A549 (cell line): ENCODE measurements at regions not wholly inside any gene's neighbourhood (a gene's known extent, or its start where the extent isn't known, plus 50 kb on each side); places are given as distances from the start of the nearest gene placed in this dataset.

Experiments
- ATAC-seq, 2 experiments: fragments of 200-7000 bp in 1 of 2; fragments of >200 bp in 1 of 2; cut with Nextera tagmentation in 1 of 2; cut with Tn5 transposase in 1 of 2; 3 replicates each; pipeline versions ENCODE4 v1.8.0 to v1.9.1; 2018 to 2020; ENCODE audit warnings: mild to moderate bottlenecking in 1 of 2, moderate library complexity in 1 of 2
- CTCF ChIA-PET: fragments of 300-600 bp; sonication (Branson Sonifier 250); formaldehyde crosslinking; extraction: SDS; loops from one replicate; lab custom pipeline; 2021; ENCODE audit warnings: antibody characterized with exemption, inconsistent platforms; lab: Yijun Ruan, JAX
- POLR2A ChIA-PET: fragments of 350-600 bp; formaldehyde crosslinking; extraction: SDS; loops from one replicate; lab custom pipeline; 2021; ENCODE audit warnings: antibody characterized with exemption, inconsistent platforms; lab: Yijun Ruan, JAX
- DNase-seq, 2 experiments: peaks; one replicate each; pipeline versions ENCODE4 v3.0.0 to v3.0.0-alpha.2; 2011 to 2016; ENCODE audit warnings: low read depth in 1 of 2, low spot score in 1 of 2
- FAIRE-seq: peaks from 2 replicates; lab custom pipeline; 2011; peaks lifted over from hg19 to GRCh38; lab: Jason Lieb, UNC
- H3K27ac ChIP-seq, 2 experiments: fragments of >200 bp; sonication (Bioruptor Twin); formaldehyde crosslinking; 3 replicates each; pipeline ENCODE4 v1.5.1; 2016 to 2017
- H3K4me1 ChIP-seq: fragments of >200 bp; sonication (Bioruptor Twin); formaldehyde crosslinking; 3 replicates; pipeline ENCODE4 v1.6.1; 2016
- H3K4me2 ChIP-seq: fragments of >200 bp; sonication (Bioruptor Twin); formaldehyde crosslinking; 3 replicates; pipeline ENCODE4 v1.6.1; 2016
- H3K4me3 ChIP-seq: fragments of >200 bp; sonication (Bioruptor Twin); formaldehyde crosslinking; 3 replicates; pipeline ENCODE4 v1.5.1; 2016
- H3K9me3 ChIP-seq: fragments of >200 bp; sonication (Bioruptor Twin); formaldehyde crosslinking; 3 replicates; pipeline ENCODE4 v1.6.1; 2016
- CBX2 ChIP-seq: fragments of 200-600 bp; sonication (generic); IDR thresholded peaks from 2 replicates; pipeline ENCODE4 v1.6.1; 2016; ENCODE audit warnings: low read depth, mild to moderate bottlenecking, borderline replicate concordance
- CBX8 ChIP-seq: fragments of 200-600 bp; sonication (generic); IDR thresholded peaks from 2 replicates; pipeline ENCODE4 v1.6.1; 2016
- CHD2 ChIP-seq: fragments of 150-350 bp; IDR thresholded peaks from 2 replicates; pipeline ENCODE4 v1.6.1; 2014; ENCODE audit warnings: low read length; ENCODE audit not compliant: partially characterized antibody
- CTCF ChIP-seq: fragments of >200 bp; sonication (Bioruptor Twin); formaldehyde crosslinking; IDR thresholded peaks from 3 replicates; pipeline ENCODE4 v1.5.1; 2016
- E2F6 ChIP-seq: IDR thresholded peaks from 2 replicates; pipeline ENCODE4 v1.6.1; 2012; ENCODE audit warnings: low read depth, borderline replicate concordance
- EHMT2 ChIP-seq: fragments of 200-600 bp; sonication (generic); IDR thresholded peaks from 2 replicates; pipeline ENCODE4 v1.6.1; 2016; ENCODE audit warnings: antibody characterized with exemption, low read depth, mild to moderate bottlenecking, moderate library complexity
- ESRRA ChIP-seq: fragments of 150-350 bp; IDR thresholded peaks from 2 replicates; pipeline ENCODE4 v1.6.1; 2014; ENCODE audit warnings: mild to moderate bottlenecking, low read length, borderline replicate concordance
- FOSB ChIP-seq: fragments of 250-450 bp; sonication (Bioruptor Pico); IDR thresholded peaks from 2 replicates; pipeline ENCODE4 v1.5.0; 2020; ENCODE audit warnings: mild to moderate bottlenecking, moderate library complexity
- FOSL2 ChIP-seq, 2 experiments: fragments of 450-650 bp in 1 of 2; fragments of >200 bp in 1 of 2; sonication (Bioruptor Twin) in 1 of 2; formaldehyde crosslinking; IDR thresholded peaks; 2 replicates each; pipeline versions ENCODE4 v1.5.0 to v1.6.1; 2016 to 2020; ENCODE audit warnings: mild to moderate bottlenecking in 1 of 2, moderate library complexity in 1 of 2
- HOXA7 ChIP-seq: fragments of 250-450 bp; sonication (Bioruptor Pico); IDR thresholded peaks from 2 replicates; pipeline ENCODE4 v1.5.0; 2020; ENCODE audit warnings: mild to moderate bottlenecking, moderate library complexity
- HOXB13 ChIP-seq: fragments of 250-450 bp; sonication (Bioruptor Pico); IDR thresholded peaks from 2 replicates; pipeline ENCODE4 v1.5.0; 2020; ENCODE audit warnings: low read depth, mild to moderate bottlenecking, moderate library complexity
- HOXB5 ChIP-seq: fragments of 250-450 bp; sonication (Bioruptor Pico); IDR thresholded peaks from 2 replicates; pipeline ENCODE4 v1.5.0; 2020; ENCODE audit warnings: mild to moderate bottlenecking, moderate library complexity
- PBX3 ChIP-seq: IDR thresholded peaks from 2 replicates; pipeline ENCODE4 v1.6.1; 2012
- PHF8 ChIP-seq: fragments of 200-600 bp; sonication (generic); IDR thresholded peaks from 2 replicates; pipeline ENCODE4 v1.6.1; 2016; ENCODE audit warnings: low read depth, mild to moderate bottlenecking, antibody characterized with exemption, moderate library complexity, borderline replicate concordance
- POLR2AphosphoS2 ChIP-seq: conservative IDR thresholded peaks from 2 replicates; pipeline ENCODE4 v1.6.1; 2012; ENCODE audit warnings: low read length, improper control_type of control experiment, inconsistent platforms
- RFX5 ChIP-seq: fragments of 450-650 bp; IDR thresholded peaks from 2 replicates; pipeline ENCODE4 v1.7.1; 2014; ENCODE audit warnings: antibody characterized with exemption, mild to moderate bottlenecking, moderate library complexity
- RNF2 ChIP-seq: fragments of 200-600 bp; sonication (generic); IDR thresholded peaks from 2 replicates; pipeline ENCODE4 v1.6.1; 2016; ENCODE audit warnings: low read depth, mild to moderate bottlenecking, antibody characterized with exemption, moderate library complexity, borderline replicate concordance
- TP53 ChIP-seq: fragments of 250-450 bp; sonication (Bioruptor Pico); IDR thresholded peaks from 2 replicates; pipeline ENCODE4 v1.5.0; 2021; ENCODE audit warnings: mild to moderate bottlenecking, moderate library complexity
- USF2 ChIP-seq: fragments of 450-650 bp; IDR thresholded peaks from 2 replicates; pipeline ENCODE4 v1.6.1; 2014; ENCODE audit warnings: antibody characterized with exemption
- WGBS: methylation state at CpG from one replicate; pipeline ENCODE4 v1.1.6; 2017; ENCODE audit errors: missing lambda C conversion rate; 5-methylcytosine and 5-hydroxymethylcytosine counted together
- TF ChIP-seq, protein P1 (sequence below): fragments of 250-450 bp; sonication (Bioruptor Pico); IDR thresholded peaks from 2 replicates; pipeline ENCODE4 v1.5.0; 2020; ENCODE audit warnings: low read depth, mild to moderate bottlenecking, moderate library complexity
- TF ChIP-seq, protein P2 (sequence below): fragments of 150-350 bp; IDR thresholded peaks from 2 replicates; pipeline ENCODE4 v1.6.1; 2014; ENCODE audit warnings: low read depth, mild to moderate bottlenecking, low read length
- TF ChIP-seq, protein P3 (sequence below): fragments of 250-450 bp; sonication (Bioruptor Pico); IDR thresholded peaks from 2 replicates; pipeline ENCODE4 v1.5.0; 2021; ENCODE audit warnings: mild to moderate bottlenecking, moderate library complexity, borderline replicate concordance

- CTCF ChIA-PET, result no interaction called here
- POLR2A ChIA-PET, result no interaction called here
- DNase-seq (no peak), FAIRE-seq (no peak), ATAC-seq (no peak; a peak in 1 of 6 replicates)
- H3K9me3 ChIP-seq, result no peaks in the 10 kb centered on the region
- no peak overlapping the region for H3K4me2 ChIP-seq
- TF ChIP-seq HOXB5 (CRISPR knock-in tag) (no peak), PBX3 (no peak), EHMT2 (no peak), RFX5 (no peak), CTCF (no peak), POLR2AphosphoS2 (no peak), CBX2 (no peak), USF2 (no peak), FOSL2 (IDR thresholded peaks at IDR 0.05) (no peak), FOSL2 (CRISPR knock-in tag; IDR thresholded peaks at IDR 0.05) (no peak), CHD2 (no peak)
- TF ChIP-seq, protein P1, sequence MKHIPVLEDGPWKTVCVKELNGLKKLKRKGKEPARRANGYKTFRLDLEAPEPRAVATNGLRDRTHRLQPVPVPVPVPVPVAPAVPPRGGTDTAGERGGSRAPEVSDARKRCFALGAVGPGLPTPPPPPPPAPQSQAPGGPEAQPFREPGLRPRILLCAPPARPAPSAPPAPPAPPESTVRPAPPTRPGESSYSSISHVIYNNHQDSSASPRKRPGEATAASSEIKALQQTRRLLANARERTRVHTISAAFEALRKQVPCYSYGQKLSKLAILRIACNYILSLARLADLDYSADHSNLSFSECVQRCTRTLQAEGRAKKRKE (CRISPR knock-in tag), result no peak
- TF ChIP-seq, protein P2, sequence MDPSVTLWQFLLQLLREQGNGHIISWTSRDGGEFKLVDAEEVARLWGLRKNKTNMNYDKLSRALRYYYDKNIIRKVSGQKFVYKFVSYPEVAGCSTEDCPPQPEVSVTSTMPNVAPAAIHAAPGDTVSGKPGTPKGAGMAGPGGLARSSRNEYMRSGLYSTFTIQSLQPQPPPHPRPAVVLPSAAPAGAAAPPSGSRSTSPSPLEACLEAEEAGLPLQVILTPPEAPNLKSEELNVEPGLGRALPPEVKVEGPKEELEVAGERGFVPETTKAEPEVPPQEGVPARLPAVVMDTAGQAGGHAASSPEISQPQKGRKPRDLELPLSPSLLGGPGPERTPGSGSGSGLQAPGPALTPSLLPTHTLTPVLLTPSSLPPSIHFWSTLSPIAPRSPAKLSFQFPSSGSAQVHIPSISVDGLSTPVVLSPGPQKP, result no peak
- WGBS, result 81% methylated on average over 11 of the region's 11 CpGs
- H3K27ac ChIP-seq, result no peak overlapping the region
- peaks cover 11% of the 10 kb centered on the region for H3K4me1 ChIP-seq
- H3K4me3 ChIP-seq, result no peak overlapping the region
Measured at GRCh38 chr9:95570646-95571045, 53.9 kb upstream of the PTCH1 start.

GRCh38 chr9:95570150-95570549, 53.4 kb upstream of the PTCH1 start:
- DNase-seq, result no peak
- WGBS, result 85% methylated on average over 17 of the region's 22 CpGs
- H3K4me3 ChIP-seq, result no peak overlapping the region
- peaks cover 11% of the 10 kb centered on the region for H3K4me1 ChIP-seq
- ATAC-seq, result no peak
- POLR2A ChIA-PET, result no interaction called here
- no peak overlapping the region for H3K4me2 ChIP-seq
- CTCF ChIA-PET, result no interaction called here
- TF ChIP-seq CBX8 (no peak), RNF2 (no peak), FOSB (no peak), FOSL2 (IDR thresholded peaks at IDR 0.05) (no peak), FOSL2 (CRISPR knock-in tag; IDR thresholded peaks at IDR 0.05) (no peak), CBX2 (no peak), HOXB13 (CRISPR knock-in tag) (no peak), PHF8 (no peak), ESRRA (no peak), E2F6 (no peak), HOXA7 (CRISPR knock-in tag) (no peak), EHMT2 (no peak), CHD2 (no peak), TP53 (no peak)
- TF ChIP-seq, protein P3, sequence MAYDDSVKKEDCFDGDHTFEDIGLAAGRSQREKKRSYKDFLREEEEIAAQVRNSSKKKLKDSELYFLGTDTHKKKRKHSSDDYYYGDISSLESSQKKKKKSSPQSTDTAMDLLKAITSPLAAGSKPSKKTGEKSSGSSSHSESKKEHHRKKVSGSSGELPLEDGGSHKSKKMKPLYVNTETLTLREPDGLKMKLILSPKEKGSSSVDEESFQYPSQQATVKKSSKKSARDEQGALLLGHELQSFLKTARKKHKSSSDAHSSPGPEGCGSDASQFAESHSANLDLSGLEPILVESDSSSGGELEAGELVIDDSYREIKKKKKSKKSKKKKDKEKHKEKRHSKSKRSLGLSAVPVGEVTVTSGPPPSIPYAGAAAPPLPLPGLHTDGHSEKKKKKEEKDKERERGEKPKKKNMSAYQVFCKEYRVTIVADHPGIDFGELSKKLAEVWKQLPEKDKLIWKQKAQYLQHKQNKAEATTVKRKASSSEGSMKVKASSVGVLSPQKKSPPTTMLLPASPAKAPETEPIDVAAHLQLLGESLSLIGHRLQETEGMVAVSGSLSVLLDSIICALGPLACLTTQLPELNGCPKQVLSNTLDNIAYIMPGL, result no peak
- TF ChIP-seq, protein P1 (CRISPR knock-in tag), result no peak
- TF ChIP-seq, all 56 proteins: peak for 0
- FAIRE-seq, result no peak
- Histone ChIP-seq H3K9me3 (no peaks in the 10 kb centered on the region), H3K27ac (no peak overlapping the region)
